Neural progenitor cell (in vitro differentiated cells): ENCODE measurements at regions not wholly inside any gene's neighbourhood (a gene's known extent, or its start where the extent isn't known, plus 50 kb on each side); places are given as distances from the start of the nearest gene placed in this dataset.

Experiments used
- EZH2 ChIP-seq: fragments of 200-600 bp; sonication (generic); IDR thresholded peaks from 2 replicates; pipeline ENCODE4 v1.6.1; 2017; ENCODE audit warnings: antibody characterized with exemption, mild to moderate bottlenecking, moderate library complexity
- EZH2phosphoT487 ChIP-seq: fragments of 200-600 bp; sonication (generic); IDR thresholded peaks from 2 replicates; pipeline ENCODE4 v1.6.1; 2017; ENCODE audit warnings: antibody characterized with exemption
- TF ChIP-seq, protein P1 (sequence below): fragments of 200-600 bp; sonication (generic); IDR thresholded peaks from 2 replicates; pipeline ENCODE4 v1.5.1; 2017; ENCODE audit warnings: antibody characterized with exemption, mild to moderate bottlenecking

DNA sequence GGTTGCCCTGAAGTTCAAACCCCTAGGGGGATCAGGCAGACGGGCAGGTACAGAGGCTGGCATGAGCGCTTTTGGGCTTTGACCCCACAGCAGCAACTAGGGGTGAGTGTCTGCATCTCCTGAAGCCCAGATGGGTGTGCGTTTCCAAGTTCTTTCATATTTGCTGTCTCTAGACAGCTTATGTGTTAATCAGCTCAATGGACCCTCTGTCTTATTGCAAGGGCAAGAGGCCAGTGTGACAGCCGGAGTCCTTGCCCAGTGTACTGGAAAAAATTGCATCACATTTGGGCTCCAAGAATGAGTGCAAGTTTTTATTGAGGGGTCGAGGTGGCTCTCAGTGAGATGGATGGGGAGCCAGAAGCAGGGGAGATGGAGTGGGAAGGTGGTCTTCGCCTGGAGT is 1863.7 kb upstream of the RAG2 start:
- TF ChIP-seq, protein P1, sequence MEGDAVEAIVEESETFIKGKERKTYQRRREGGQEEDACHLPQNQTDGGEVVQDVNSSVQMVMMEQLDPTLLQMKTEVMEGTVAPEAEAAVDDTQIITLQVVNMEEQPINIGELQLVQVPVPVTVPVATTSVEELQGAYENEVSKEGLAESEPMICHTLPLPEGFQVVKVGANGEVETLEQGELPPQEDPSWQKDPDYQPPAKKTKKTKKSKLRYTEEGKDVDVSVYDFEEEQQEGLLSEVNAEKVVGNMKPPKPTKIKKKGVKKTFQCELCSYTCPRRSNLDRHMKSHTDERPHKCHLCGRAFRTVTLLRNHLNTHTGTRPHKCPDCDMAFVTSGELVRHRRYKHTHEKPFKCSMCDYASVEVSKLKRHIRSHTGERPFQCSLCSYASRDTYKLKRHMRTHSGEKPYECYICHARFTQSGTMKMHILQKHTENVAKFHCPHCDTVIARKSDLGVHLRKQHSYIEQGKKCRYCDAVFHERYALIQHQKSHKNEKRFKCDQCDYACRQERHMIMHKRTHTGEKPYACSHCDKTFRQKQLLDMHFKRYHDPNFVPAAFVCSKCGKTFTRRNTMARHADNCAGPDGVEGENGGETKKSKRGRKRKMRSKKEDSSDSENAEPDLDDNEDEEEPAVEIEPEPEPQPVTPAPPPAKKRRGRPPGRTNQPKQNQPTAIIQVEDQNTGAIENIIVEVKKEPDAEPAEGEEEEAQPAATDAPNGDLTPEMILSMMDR: no peak
- TF ChIP-seq EZH2: no peak
- TF ChIP-seq EZH2phosphoT487: no peak
